Trophoblast cell (in vitro differentiated cells and primary cell): ENCODE measurements at regions not wholly inside any gene's neighbourhood (a gene's known extent, or its start where the extent isn't known, plus 50 kb on each side); places are given as distances from the start of the nearest gene placed in this dataset.
"Not testable (repeated sequence)": the region's sequence is repeated elsewhere in the genome, so short reads cannot be mapped to it uniquely, and the experiment has no call there.

Experiments used
- DNase-seq, 2 donors: peaks; one replicate each; pipeline ENCODE4 v3.0.0-alpha.2; 2016
- H2AFZ ChIP-seq: 2 replicates; pipeline ENCODE4 v1.6.1; 2013; ENCODE audit warnings: low read length, moderate library complexity, mild to moderate bottlenecking; ENCODE audit not compliant: insufficient read depth, poor library complexity
- H2AK5ac ChIP-seq: 2 replicates; pipeline ENCODE4 v1.6.1; 2013; ENCODE audit warnings: mild to moderate bottlenecking, low read length
- H2BK120ac ChIP-seq: 2 replicates; pipeline ENCODE4 v1.6.1; 2013; ENCODE audit warnings: low read length, mild to moderate bottlenecking, moderate library complexity; ENCODE audit not compliant: insufficient read depth, poor library complexity
- H2BK12ac ChIP-seq: 2 replicates; pipeline ENCODE4 v1.6.1; 2013; ENCODE audit warnings: mild to moderate bottlenecking, low read length, moderate library complexity
- H2BK5ac ChIP-seq: 2 replicates; pipeline ENCODE4 v1.6.1; 2013; ENCODE audit warnings: low read length, low read depth, moderate library complexity, mild to moderate bottlenecking; ENCODE audit not compliant: poor library complexity
- H3K14ac ChIP-seq: 2 replicates; pipeline ENCODE4 v1.6.1; 2013; ENCODE audit warnings: mild to moderate bottlenecking, low read length
- H3K18ac ChIP-seq: 2 replicates; pipeline ENCODE4 v1.6.1; 2013; ENCODE audit warnings: mild to moderate bottlenecking, low read length
- H3K23ac ChIP-seq: 2 replicates; pipeline ENCODE4 v1.6.1; 2013; ENCODE audit warnings: low read length
- H3K27ac ChIP-seq: 2 replicates; pipeline ENCODE4 v1.5.1; 2013; ENCODE audit warnings: low read depth, mild to moderate bottlenecking, inconsistent platforms, low read length, moderate library complexity
- H3K27me3 ChIP-seq: 2 replicates; pipeline ENCODE4 v1.6.1; 2013; ENCODE audit warnings: inconsistent platforms, mild to moderate bottlenecking, low read length, moderate library complexity; ENCODE audit not compliant: insufficient read depth
- H3K36me3 ChIP-seq, 2 experiments: 1 replicate in 1 of 2; 2 replicates in 1 of 2; pipeline ENCODE4 v1.6.1; 2013; ENCODE audit warnings: low read length in 2 of 2, mild to moderate bottlenecking in 2 of 2, moderate library complexity in 1 of 2; ENCODE audit not compliant: insufficient read depth in 2 of 2, control insufficient read depth in 1 of 2
- H3K4ac ChIP-seq: 2 replicates; pipeline ENCODE4 v1.6.1; 2013; ENCODE audit warnings: low read depth, mild to moderate bottlenecking, low read length, moderate library complexity
- H3K4me1 ChIP-seq, 2 experiments: 1 replicate in 1 of 2; 2 replicates in 1 of 2; pipeline ENCODE4 v1.6.1; 2013; ENCODE audit warnings: low read length in 2 of 2, mild to moderate bottlenecking in 2 of 2, moderate library complexity in 1 of 2; ENCODE audit not compliant: insufficient read depth in 2 of 2, control insufficient read depth in 1 of 2
- H3K4me2 ChIP-seq: 2 replicates; pipeline ENCODE4 v1.6.1; 2013; ENCODE audit warnings: inconsistent platforms, mild to moderate bottlenecking, low read length, moderate library complexity
- H3K4me3 ChIP-seq: 2 replicates; pipeline ENCODE4 v1.5.1; 2013; ENCODE audit warnings: mild to moderate bottlenecking, low read depth, low read length, inconsistent platforms
- H3K79me1 ChIP-seq: one replicate; pipeline ENCODE4 v1.6.1; 2013; ENCODE audit warnings: low read length
- H3K79me2 ChIP-seq: 2 replicates; pipeline ENCODE4 v1.6.1; 2013; ENCODE audit warnings: low read length, mild to moderate bottlenecking; ENCODE audit not compliant: control insufficient read depth, insufficient read depth, poor library complexity
- H3K9ac ChIP-seq: 2 replicates; pipeline ENCODE4 v1.6.1; 2013; ENCODE audit warnings: mild to moderate bottlenecking, low read length
- H3K9me3 ChIP-seq: 2 replicates; pipeline ENCODE4 v1.6.1; 2013; ENCODE audit warnings: low read depth, mild to moderate bottlenecking, control low read depth, inconsistent platforms, low read length; ENCODE audit not compliant: insufficient read depth
- H4K12ac ChIP-seq: 2 replicates; pipeline ENCODE4 v1.6.1; 2013; ENCODE audit warnings: low read depth, mild to moderate bottlenecking, low read length, moderate library complexity
- H4K8ac ChIP-seq: 2 replicates; pipeline ENCODE4 v1.6.1; 2013; ENCODE audit warnings: low read depth, mild to moderate bottlenecking, low read length, moderate library complexity
- H4K91ac ChIP-seq: one replicate; pipeline ENCODE4 v1.6.1; 2013; ENCODE audit warnings: low read depth, mild to moderate bottlenecking, low read length, moderate library complexity
- WGBS: extraction: QIAGEN DNeasy Blood & Tissue Kit; methylation state at CpG from one replicate; pipeline ENCODE4 v1.1.7; 2013; ENCODE audit warnings: missing lambda C conversion rate; ENCODE audit not compliant: insufficient read length, insufficient coverage; ENCODE audit errors: extremely low coverage; 5-methylcytosine and 5-hydroxymethylcytosine counted together

GRCh38 chr3:125766931-125767330 is 171.6 kb upstream of the OSBPL11 start:
- H3K4me1 ChIP-seq, H3K79me2 ChIP-seq, H3K23ac ChIP-seq, H3K18ac ChIP-seq, H3K79me1 ChIP-seq, H3K9me3 ChIP-seq, DNase-seq, H3K36me3 ChIP-seq, H3K14ac ChIP-seq, H3K27me3 ChIP-seq, H3K4me3 ChIP-seq, H2BK5ac ChIP-seq, H4K91ac ChIP-seq, H4K12ac ChIP-seq, H2AK5ac ChIP-seq, H4K8ac ChIP-seq, H2AFZ ChIP-seq, H3K27ac ChIP-seq, H3K9ac ChIP-seq, H3K4ac ChIP-seq, H2BK120ac ChIP-seq, H2BK12ac ChIP-seq: not testable (repeated sequence)
- H3K4me2 ChIP-seq: peak overlapping the region; percentile 97
- WGBS: no CpG with 5 or more reads among the region's 23 CpGs

DNA sequence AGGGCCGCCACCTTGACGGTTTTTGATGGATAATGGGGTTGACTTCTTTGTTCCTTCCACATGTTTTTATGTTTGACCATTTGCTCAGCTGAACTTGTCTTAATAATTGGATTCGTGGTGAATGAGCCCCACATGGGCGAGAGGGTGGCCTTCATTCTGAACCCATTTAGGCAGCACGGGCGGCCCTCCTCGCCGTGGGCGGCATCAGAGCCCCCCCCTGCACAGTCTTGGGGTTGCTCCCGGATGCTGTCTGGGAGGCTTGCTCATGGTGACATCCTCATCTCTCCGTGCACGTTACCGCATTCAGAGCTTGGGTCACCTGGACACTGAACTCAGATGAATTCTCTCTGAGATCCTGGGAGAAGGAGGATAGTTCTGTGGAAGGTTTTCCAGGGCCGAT is 172.3 kb upstream of the OSBPL11 start:
- Histone ChIP-seq H3K27ac (no peak overlapping the region), H4K91ac (no peak overlapping the region), H4K8ac (no peak overlapping the region), H3K27me3 (no peaks in the 10 kb centered on the region), H3K79me2 (peaks cover 2% of the 10 kb centered on the region), H2AFZ (no peak overlapping the region), H2AK5ac (no peak overlapping the region), H3K23ac (no peak overlapping the region), H3K18ac (no peak overlapping the region), H3K4ac (no peak overlapping the region), H3K36me3 (no peaks in the 10 kb centered on the region), H2BK120ac (no peak overlapping the region), H2BK12ac (no peak overlapping the region), H2BK5ac (no peak overlapping the region), H3K4me3 (no peak overlapping the region), H3K4me2 (no peak overlapping the region), H3K14ac (no peak overlapping the region), H4K12ac (no peak overlapping the region), H3K9me3 (no peaks in the 10 kb centered on the region), H3K4me1 (no peaks in the 10 kb centered on the region), H3K9ac (no peak overlapping the region), H3K79me1 (no peaks in the 10 kb centered on the region)
- WGBS: no CpG with 5 or more reads among the region's 14 CpGs
- no peak for DNase-seq

DNA sequence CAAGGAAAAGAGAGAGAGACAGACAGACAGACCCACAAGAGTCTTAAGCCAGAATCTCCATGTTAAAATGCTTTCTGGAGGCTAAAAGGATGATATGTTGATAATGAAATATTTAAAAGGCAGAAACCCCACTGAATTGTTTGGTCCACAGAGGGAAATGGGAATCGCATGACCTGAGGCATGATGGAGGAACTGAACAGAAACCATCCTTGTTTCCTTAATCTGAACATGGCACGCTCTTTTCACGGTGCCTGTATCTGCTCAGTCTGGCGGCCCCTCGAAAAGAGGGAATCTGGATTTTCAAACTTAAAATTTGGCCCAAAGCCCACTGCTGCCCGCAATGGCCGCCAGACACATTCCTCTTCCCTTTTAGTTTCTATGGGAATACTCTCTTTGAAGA is 173.5 kb upstream of the OSBPL11 start:
- not testable (repeated sequence) for H2BK12ac ChIP-seq, H3K4ac ChIP-seq, H2BK120ac ChIP-seq, H3K9ac ChIP-seq, H3K4me3 ChIP-seq, H3K14ac ChIP-seq, H2BK5ac ChIP-seq, H4K12ac ChIP-seq, H3K79me1 ChIP-seq, H3K23ac ChIP-seq, H4K8ac ChIP-seq, H2AK5ac ChIP-seq, H3K18ac ChIP-seq, H3K36me3 ChIP-seq, H3K27ac ChIP-seq, H3K79me2 ChIP-seq, H3K4me1 ChIP-seq, H3K9me3 ChIP-seq, H4K91ac ChIP-seq, H3K4me2 ChIP-seq, DNase-seq, H3K27me3 ChIP-seq, H2AFZ ChIP-seq
- no CpG with 5 or more reads among the region's 7 CpGs for WGBS

DNA sequence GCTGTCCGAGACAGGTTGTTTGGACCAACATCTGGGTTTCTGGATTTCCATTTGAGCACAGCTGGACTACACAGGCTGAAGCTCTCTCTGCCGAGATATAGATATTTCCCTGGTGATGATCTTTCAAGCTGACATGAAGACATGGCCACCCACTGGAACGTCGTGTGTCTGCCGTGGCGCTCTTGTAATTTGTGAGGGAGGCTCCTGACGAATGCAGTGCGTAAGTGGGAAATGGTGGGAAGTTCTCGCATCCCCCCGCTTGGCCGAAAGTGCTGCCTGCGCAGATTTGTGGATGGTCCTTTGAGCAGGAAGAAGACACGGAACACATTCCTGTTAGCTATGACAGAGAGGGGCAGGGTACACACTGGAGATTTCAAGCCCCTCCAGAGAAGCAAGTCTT is 176.2 kb upstream of the OSBPL11 start:
- H4K12ac ChIP-seq, H2BK5ac ChIP-seq, H3K27me3 ChIP-seq, H3K4me2 ChIP-seq, H3K14ac ChIP-seq, H3K18ac ChIP-seq, H3K79me1 ChIP-seq, H3K4me1 ChIP-seq, H3K9me3 ChIP-seq, H2AK5ac ChIP-seq, H2BK12ac ChIP-seq, H2AFZ ChIP-seq, DNase-seq, H3K4me3 ChIP-seq, H3K27ac ChIP-seq, H4K8ac ChIP-seq, H4K91ac ChIP-seq, H3K23ac ChIP-seq, H3K4ac ChIP-seq, H2BK120ac ChIP-seq, H3K9ac ChIP-seq, H3K36me3 ChIP-seq, H3K79me2 ChIP-seq: not testable (repeated sequence)
- no CpG with 5 or more reads among the region's 13 CpGs for WGBS
